ENCODE measurements at regions not wholly inside any gene's neighbourhood (a gene's known extent, or its start where the extent isn't known, plus 50 kb on each side); places are given as distances from the start of the nearest gene placed in this dataset.
A peak's percentile ranks its signal among the peaks of the same experiment; 100 is the strongest.

DNA sequence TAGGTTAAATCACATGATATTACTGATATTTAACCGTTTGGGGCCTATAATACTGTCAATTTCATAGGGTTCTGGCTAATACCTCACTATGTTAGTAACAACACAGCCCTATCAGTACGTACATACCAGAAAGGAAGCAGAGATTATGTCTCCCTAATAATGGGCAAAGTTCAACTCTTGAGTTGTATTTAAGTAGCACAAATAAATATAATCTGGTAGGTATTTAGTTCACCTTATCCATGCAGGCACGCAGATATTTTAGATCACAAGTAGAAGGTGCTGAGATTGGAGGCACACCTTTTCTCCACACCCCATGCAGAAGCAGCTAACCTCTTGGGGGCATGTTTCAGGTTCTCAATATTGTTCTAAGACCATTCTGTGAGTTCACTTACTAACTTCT is 118.9 kb downstream of the IRS1 start:
- no peak for DNase-seq

DNA sequence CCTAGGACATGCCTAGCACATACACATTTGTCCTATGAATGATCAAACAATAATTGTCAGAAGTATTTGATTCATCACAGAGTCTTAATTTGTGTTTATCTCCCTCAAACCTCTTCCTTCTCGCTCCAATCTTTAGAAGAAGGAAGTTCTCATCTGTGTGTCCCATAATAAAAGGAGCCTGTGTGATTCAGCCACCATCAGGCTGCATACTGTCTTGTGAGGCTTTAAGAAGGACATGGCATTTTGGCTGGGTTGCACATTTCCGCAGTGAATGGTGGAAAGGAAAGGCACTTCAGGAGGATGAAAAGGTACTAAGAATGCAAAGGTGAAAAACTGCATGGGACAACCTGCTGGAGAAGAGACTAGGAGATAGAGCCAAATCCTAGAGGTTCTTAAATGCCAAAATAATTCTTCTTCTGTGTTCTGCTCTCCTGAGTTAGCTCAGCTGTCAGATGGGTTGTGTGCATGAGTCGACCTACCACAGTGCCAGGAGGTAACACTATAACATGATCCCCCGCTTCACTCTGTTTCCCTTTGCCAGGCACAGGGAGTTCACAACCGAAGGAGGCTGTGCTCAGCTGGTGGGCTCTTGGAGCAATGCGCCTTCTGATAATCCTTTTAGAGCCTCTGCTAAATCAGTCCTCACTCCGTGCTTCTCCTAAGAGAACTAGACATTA is 120.1 kb downstream of the IRS1 start:
- no peak for DNase-seq

DNA sequence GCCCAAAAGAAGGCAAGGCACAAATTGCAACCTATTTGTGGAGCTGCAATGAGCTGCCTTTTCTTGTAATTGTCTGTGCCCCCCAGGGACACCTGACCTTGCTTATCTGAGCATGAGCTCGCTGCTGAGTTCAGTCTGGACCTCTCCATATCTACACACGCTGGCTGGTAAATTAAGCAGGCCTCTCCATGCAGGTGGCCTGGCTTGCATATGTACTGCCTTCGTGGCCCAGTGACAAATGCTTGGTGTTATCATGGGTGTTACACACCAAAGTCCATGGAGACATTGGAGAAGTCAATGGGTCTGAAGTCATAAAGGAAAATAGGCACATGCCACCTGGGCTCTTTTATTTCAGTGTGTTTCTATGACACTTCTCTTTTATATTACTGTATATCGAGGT is 121.2 kb downstream of the IRS1 start:
- DNase-seq: no peak

DNA sequence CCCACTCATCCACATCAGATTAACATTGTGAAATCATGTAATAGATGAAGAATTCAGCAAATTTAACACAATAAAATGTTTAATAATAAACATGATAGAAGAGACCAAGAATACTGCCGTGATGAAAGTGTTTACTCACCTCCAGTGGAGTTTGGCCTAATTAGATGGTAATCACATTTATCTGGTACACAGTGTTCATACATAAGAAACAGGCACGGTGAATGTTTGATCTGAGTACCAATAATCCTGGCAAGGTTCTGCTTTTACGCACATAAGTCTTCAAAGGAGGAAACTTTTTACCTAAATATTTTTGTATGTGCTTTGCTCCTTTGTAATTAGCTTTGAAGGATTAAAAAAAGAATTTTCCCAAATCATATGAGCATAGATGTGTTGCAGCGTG is 122.5 kb downstream of the IRS1 start:
- DNase-seq: peak in 1 of 3 experiments; percentile 34

DNA sequence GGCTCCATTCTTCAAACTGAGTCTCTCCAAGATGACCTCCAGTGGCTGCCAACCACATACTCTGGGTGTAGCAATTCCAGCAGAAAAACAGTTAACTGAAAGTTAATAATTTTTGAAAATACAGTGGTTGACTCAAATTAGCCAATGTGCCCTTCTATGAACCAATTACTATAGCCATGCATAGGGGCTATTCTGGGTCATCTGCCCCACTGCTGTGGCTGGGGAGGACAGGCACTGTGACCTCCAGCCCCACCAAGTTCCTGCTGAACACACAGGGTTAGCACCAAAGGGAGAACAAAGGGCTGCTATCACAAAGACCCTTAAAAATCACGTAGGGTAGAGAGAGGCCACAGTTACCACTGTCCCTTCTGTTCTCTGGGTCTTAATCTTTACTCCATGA is 123.0 kb downstream of the IRS1 start:
- no peak for DNase-seq

DNA sequence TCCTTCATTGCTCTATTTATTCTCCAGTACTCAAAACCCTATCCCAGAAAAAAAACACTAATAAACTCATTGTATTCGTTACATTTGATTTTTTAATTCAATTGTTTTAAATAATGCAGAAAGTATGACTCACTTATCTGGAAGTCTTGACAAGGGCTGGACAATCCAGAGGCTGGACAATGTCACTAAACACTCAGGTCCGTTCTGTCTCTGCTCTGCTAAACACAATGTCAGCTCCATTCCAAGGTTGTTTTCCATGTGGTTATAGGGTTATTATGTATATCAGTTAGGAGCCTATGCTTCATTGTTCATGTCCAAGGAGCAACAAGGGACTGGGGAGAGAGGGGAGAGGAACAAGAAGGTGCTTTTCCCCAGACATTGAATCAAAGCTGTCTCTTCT is 125.5 kb downstream of the IRS1 start:
- DNase-seq: no peak

DNA sequence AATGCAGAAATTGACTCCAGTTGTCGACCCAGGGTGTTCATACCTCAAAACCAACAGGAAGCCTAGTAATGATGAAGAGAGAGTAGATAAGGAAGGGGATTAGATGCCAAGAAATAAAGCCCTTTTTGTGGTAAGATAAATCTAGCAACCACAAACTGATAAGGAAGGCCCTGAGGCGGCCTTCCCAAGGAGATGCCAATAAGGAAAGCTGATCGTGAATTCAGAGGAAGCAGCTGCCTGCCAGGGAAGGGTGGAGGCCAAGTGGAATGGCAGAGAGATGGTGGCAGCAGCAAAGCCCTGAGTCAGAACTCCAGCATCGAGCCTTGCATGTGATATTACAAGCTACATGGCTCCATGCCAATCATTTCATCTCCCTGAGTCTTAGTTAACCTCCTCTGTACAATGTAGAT is 126.3 kb downstream of the IRS1 start:
- DNase-seq: no peak

DNA sequence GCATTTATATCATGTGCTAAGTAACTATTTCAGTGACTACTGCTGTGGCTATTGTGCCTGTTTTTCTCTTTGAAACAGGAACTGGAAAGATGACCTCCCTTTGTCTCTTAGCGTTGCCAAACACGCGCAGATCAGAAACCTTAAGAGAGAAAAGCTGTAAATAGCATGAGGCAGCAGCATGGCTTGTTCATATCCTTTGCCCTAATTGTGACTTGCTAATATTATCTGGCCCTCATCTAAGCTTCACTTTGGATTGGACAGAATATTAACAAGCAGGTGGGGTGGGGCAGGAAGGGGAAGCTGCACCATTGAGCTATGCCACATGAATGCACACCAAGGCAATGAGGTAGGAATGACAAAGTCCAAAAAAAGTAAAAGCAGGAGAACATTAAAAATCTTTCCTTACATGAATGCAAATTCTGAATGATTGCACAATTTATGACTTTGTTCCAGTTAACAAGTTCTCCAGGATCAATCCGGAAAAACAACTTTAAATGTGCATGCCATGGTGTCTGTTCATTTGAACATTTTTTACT is 128.4 kb downstream of the IRS1 start:
- DNase-seq: no peak

DNA sequence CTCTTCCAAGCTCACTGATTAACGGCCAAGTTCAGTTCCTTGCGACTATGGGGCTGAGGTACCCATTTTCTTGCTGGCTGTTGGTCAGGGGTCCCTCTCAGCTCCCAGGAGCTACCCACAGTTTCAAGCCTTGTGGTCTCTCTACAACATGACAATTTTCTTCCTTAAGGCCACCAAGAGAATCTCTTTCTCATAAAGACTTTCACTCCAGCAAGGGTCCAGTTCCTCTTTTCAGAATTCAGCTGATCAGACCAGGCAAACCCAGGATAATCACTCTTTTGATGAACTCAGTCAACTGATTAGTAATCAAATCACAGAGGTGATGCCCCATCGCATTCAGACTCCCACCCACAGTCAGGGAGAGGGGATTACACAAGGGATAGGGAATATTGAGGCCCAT is 129.7 kb downstream of the IRS1 start:
- DNase-seq: no peak

DNA sequence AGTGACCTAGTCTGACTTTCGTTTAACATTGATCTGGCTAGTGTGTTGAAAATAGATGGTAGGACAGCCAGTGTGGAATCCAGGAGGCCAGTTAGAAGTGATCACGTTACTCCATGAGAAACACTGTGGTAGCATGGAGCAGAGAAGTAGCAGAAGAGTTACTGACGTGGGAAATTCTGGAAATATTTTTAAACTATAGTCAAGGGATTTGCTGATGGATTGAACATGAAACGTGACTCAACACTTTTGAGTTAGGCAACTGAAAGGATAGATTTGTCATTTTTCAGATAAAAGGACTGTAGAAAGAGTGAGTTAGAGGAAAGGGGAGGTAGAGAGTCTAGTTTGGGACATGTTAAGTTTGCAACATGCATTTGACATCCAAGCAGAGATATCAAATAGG is 130.4 kb downstream of the IRS1 start:
- DNase-seq: no peak

DNA sequence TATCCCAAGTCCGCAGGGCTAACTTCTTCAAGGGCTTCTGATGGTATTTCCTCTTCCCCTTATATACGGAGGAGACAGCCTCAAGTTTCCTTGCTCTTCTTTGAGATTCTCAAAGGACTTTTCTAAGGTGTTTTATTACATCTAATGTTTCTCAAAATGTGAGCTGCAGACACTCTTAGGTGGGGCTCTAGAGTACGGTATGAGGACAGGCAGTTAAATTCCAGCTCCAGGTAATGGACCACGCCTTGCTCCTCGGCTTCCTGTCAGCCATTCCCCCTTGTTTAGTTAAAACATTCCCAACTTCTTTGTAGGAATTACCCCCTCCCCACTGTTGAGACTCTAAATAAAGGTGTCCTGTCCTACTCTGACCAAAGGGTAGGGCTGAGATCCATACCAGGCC is 131.9 kb downstream of the IRS1 start:
- no peak for DNase-seq

DNA sequence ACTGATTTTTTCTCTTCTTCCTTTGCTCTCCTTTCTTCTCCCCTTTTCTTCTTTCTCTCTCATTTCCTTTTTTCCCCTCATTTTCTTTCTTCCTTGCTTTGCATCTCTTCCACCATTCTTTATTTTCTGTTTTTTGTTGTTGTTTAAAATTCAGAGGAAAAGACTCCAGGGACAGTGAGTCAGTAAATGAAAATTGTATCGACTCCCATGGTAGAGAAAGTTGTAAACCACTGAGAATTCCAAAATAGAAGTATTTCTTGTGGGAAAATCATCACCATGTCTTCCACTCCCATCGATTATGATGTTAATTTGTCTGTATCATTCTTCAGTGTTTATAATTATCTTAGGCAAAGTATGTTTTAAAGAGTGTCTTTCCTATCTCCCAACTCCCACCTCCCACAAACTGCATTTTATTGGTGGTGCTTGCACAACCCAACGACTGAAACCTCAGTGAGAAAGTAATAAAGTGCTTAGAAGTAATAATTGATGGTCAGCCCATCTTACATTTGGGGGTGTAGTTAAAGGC is 134.3 kb downstream of the IRS1 start:
- no peak for DNase-seq

DNA sequence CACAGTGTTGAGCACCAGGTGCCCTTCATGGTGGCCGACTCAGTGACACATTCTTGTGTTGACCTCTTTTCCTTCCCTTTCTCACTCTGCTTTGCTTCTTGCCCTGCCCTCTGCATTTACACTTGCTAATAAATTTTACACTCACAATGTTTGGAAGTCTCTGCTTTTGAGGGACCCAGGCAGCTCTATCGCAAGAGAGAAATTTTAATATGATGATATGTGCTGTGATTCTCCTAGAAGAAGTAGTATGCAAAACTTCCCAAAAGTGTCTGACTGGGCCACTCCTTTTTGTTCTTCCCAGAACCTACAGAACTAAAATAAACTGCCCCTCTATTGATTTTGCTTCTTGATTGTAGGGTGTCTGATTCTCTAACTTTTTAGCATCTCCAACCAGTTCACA is 135.0 kb downstream of the IRS1 start:
- DNase-seq: no peak

DNA sequence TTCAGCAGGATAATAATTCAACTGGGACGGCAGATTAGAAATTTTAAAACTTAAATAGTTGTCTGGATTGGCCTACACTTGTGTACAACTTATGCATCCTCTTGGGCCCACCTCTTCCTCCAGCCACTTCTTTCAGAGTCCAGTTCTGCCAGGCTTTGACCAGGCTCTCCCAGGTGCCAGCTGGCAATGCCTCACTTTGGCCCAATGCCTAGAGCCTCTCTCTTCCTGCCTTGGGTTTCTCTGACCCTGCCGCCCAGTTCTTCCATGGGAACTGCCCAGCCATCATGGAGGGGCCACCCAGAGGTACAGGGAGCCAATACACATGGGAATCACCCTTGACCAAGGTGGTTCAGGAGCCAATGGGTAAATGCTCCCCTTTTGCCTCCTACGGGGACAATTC is 135.5 kb downstream of the IRS1 start:
- no peak for DNase-seq

DNA sequence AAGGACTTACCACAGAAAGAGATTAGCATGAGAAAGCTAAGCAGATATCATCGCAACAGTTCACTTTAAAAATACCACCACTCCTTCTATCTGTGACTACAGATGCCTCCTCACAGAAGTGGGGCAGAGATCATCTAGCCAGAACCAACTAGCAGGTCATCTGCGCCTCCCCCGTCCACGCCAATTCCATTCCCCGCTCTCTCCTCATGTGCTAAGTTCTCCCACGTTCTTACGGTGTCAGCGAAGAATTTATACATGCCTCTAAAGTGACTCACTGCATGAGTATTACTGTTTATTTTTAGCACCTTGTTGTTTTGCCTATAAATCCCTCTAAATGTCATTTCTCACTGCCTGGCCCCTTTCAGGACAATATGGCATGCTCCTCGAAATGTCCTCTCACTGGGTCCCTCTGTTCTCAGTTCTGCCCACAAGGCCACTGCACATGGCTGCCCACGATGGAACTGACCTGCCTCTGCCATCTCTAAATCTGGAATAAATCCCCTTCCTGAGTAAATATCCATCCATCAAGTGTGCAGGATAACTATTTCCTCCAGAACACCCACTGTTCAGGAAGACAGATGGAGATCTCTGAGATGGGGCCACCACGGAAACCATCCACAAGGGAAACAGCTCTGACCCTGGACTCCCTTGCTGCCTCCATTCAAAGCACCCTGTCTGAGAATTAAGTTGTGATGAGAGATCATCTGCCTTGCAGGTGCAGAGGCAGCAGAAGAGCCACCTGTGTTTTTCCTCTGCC is 137.7 kb downstream of the IRS1 start:
- peak in 1 of 3 experiments; percentile 9 for DNase-seq

DNA sequence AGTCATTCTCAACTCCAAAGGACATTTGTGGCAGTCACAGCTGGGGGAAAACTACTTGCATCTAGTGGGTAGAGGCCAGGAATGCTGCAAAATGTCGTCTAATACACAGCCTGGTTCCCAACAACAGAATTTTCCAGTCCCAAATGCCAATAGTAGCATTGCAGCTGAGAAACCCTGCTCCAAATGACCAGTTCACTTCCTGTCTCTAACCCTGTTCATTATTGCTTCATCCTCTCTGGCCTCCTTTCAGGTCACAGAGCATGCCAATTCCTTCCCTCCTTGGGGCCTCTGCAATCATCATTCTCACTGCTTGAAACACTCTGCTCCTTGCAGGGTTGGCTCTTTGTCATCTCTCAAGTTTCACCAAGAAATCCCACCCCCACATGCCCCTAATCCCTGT is 139.1 kb downstream of the IRS1 start:
- DNase-seq: no peak

DNA sequence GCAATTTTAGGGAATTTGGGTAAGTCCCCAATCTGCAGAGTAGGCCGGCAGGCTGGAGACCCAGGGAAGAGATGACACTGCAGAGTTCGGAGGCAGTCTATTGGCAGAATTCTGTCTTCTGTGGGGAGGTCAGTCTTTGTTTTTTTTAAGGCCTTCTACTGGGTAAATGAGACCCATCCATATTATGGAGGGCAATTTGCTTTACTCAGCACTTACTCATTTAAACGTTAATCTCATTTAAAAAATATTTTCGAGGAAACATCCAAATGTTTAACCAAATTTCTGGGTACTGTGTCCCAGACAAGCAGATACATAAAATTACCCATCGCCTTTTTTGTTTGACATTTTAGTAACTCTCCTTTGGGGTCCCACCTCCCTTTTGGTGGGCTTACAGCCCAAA is 139.5 kb downstream of the IRS1 start:
- no peak for DNase-seq

DNA sequence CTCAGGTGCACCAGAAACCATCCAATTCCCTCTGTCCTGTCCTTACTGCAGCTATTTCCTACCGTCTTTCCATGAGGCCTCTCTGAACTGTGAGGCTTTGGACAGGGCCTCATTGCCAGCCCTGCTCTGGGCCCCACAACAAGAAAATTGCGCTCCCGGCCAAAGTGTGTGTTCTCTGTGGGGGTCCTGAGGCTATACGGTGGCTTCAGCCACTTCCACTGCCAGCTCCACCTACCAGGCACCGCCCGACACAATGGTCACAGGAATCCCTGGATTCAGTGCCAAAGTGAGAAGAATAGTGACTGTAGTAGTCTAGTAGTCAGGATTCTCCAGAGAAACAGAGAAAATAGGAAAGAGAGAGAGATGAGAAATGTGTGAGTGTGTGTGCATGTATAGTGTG is 140.2 kb downstream of the IRS1 start:
- no peak for DNase-seq

DNA sequence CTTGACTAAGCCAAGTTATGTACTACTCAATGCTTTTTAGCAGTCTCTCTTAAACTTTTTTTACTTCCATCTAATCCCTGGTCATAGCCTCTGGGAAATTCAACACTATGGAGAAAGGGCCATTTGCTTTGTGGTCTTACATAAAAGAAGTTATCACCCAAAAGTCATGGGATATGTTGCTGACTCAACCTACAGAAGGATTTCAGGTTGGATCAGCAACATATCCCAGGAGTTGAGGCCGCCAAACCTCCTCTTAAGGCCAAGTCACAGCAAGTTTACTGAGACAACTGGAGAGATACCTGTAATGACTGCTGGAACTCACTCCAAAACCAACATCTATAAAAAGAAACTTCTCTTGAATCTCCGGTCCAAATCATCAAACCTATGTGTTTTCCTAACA is 141.1 kb downstream of the IRS1 start:
- no peak for DNase-seq

DNA sequence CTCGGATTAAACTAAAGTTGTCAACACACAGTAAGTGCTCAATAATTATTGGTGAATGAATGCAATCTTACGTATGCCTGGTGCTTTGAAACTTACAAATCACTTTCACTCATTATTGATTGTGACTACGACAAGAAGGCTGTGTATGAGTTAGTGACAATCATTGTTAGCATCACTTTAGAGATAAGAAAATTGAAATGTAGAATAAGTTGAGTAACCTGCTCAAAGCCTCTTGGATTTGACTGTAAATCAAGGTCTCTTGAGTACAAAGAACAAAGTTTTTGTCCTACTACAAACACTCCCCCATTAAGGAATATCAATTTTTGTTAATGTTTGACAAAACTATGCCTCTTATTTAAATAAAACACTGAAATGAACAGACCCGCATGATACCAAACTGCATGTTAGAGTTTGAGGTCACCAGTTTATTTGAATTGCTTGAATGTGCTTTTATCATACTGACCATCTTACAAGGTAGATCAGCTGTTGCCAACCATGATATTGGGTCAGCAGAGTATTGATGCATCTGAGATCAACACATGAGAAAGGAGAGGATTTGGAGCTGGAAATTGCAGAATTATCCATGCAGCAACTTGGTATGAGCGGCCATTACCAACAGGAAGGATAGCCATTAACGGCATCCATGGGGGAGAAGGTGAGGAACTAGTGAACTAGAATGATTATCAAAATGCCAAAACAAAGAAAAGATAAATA is 142.1 kb downstream of the IRS1 start:
- no peak for DNase-seq

DNA sequence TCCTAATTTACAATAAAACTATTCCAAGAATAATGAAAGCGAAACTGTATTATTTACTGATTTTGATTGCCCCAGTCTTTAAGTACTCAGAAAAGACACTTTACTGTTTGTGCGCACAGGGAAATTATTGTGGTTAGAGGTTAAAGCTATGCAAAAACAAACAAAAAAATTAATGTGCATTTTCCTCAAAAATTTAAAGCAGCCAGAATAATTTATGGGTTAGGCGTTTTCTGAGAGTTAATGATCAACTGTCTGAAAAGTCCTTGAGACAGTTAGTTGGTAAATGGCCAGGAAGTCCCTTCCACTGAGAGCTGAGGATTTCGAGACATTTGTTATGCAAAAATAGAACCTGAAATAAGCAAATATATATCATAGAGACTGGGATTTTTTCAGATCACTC is 143.3 kb downstream of the IRS1 start:
- no peak for DNase-seq

DNA sequence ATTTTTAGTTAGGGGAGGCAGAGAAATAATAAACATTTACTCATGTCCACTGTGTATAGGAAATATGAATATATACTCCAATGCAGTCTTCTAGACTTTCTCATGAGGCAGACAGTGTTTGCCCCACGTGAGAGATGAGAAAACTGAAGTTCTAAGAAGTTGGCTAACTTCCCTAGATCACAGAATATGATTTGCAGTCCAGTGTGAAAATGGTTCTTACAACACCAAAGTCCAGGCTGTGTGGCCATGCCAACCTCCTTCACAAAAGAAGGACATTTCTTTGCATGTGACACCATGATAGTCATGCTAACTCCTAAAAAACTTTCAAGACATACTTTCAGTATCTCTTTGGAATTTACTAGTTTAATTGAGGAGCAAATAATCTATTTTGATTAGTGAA is 143.7 kb downstream of the IRS1 start:
- no peak for DNase-seq

DNA sequence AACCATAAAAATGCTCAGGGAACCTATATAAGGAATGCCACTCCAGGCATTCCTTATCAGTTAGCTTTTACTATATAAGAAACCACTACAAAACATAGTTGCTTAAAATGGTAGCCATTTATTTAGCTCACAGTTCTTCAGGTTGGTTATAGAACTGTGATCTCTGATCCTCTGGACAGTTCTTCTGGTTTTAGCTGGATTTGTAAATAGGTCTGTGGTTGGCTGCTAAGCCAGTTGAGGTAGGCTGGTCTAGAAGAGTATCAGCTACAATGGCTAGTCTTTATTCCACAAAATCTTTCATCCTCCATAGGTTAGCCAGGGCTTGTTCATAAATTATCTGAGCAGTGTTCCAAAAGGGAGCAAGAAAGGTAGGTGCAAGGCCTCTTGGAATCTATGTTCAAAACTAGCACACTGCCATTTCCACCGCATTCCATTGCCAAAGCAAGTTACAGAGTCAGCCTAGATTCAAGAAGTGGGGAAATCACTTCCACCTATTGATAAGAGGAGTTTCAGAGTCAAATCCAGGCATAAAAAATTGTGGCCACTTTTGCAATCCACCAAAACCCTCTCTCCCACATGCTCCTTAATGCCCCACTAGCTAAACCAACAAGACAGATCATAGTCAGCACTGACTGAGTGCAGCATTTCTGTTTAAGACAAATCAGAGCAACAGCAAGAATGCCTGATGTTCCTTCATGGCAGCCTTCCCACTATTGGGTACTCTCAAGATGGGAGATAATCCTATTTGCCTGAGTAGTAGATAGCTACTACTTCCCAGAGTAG is 146.4 kb downstream of the IRS1 start:
- no peak for DNase-seq

All from NCI-H1417 (cell line).